ENCODE measurements at regions not wholly inside any gene's neighbourhood (a gene's known extent, or its start where the extent isn't known, plus 50 kb on each side); places are given as distances from the start of the nearest gene placed in this dataset.

DNA sequence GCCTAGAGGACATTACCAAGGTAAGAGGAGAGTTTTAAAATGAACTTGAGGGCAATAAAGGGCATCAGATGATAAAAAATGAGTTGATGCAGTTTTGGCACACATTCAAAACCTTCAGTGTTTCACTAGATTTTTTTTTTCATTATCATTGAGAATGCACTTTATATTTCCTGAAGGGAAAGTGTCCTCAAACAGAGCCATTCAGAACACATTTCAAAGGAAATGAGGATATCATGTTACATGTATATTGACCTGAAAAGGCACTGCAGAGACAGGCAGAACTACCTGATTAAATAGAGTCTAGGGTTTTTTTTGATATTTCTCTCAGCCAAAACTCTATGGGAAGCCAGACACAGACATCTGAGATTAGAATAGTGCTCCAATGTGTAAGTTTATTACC lies 454.0 kb downstream of the NEBL start:
- Histone ChIP-seq H3K79me2 (ENCODE audit: control insufficient read depth, insufficient read depth, low read length) (no peaks in the 10 kb centered on the region), H2AFZ (ENCODE audit: control insufficient read depth, low read length) (no peak overlapping the region), H3K27me3 (ENCODE audit: control insufficient read depth, extremely low read depth, insufficient read depth, low read length) (no peaks in the 10 kb centered on the region), H3K4me3 (ENCODE audit: control insufficient read depth in 2 of 3, extremely low read depth in 1 of 3, insufficient read depth in 2 of 3, low read depth in 1 of 3, low read length in 3 of 3) (no peak overlapping the region), H3K4me2 (ENCODE audit: control insufficient read depth, extremely low read depth, insufficient read depth, low read depth, low read length) (no peak overlapping the region), H3K9ac (ENCODE audit: control insufficient read depth, extremely low read depth, insufficient read depth, low read length) (no peak overlapping the region), H3K9me1 (ENCODE audit: control insufficient read depth, extremely low read depth, insufficient read depth, low read length) (no peaks in the 10 kb centered on the region), H3K9me3 (ENCODE audit: control insufficient read depth, low read depth, low read length) (no peaks in the 10 kb centered on the region), H3K4me1 (ENCODE audit: control insufficient read depth, extremely low read depth, insufficient read depth, low read length) (no peaks in the 10 kb centered on the region), H4K20me1 (ENCODE audit: control insufficient read depth, extremely low read depth, insufficient read depth, low read length) (no peaks in the 10 kb centered on the region), H3K27ac (ENCODE audit: control insufficient read depth, insufficient read depth, low read length) (no peak overlapping the region), H3K36me3 (ENCODE audit: control insufficient read depth in 2 of 2, extremely low read depth in 1 of 2, insufficient read depth in 2 of 2, low read length in 2 of 2) (no peaks in the 10 kb centered on the region)
- TF ChIP-seq EZH2 (IDR thresholded peaks at IDR 0.05; ENCODE audit: low read length), result no peak
- TF ChIP-seq, protein P1, sequence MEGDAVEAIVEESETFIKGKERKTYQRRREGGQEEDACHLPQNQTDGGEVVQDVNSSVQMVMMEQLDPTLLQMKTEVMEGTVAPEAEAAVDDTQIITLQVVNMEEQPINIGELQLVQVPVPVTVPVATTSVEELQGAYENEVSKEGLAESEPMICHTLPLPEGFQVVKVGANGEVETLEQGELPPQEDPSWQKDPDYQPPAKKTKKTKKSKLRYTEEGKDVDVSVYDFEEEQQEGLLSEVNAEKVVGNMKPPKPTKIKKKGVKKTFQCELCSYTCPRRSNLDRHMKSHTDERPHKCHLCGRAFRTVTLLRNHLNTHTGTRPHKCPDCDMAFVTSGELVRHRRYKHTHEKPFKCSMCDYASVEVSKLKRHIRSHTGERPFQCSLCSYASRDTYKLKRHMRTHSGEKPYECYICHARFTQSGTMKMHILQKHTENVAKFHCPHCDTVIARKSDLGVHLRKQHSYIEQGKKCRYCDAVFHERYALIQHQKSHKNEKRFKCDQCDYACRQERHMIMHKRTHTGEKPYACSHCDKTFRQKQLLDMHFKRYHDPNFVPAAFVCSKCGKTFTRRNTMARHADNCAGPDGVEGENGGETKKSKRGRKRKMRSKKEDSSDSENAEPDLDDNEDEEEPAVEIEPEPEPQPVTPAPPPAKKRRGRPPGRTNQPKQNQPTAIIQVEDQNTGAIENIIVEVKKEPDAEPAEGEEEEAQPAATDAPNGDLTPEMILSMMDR (optimal IDR thresholded peaks at IDR 0.05 in 1 of 3, IDR thresholded peaks at IDR 0.05 in 1 of 3, conservative IDR thresholded peaks at IDR 0.05 in 1 of 3; ENCODE audit: extremely low read depth in 1 of 3, insufficient read depth in 2 of 3, low read length in 3 of 3), result no peak
- no peak for DNase-seq (ENCODE audit: low read depth, low spot score)
- FAIRE-seq, result no peak
- dilution Hi-C loops (cut with MboI; ENCODE audit: extremely low pct_ligation_motif_present, low sequenced_read_pairs), result no loop called here

DNA sequence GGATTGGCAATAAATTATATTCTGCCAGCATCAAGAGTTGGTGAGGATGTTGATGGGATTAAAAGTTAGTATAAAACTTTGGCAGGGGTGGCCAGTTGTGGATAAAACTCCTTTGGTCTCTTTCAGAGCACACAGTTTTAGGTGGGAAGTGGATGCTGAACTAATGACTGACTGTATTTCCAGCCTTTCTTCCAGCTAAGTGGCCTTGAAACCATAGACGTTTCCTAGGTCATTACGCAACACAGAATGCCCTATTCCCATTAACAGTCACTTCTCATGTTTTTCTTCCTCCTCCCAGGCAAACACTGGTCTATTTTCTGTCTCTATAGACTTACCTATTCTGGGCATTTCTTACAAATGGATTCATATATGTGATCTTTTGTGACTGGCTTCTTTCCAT lies 467.4 kb downstream of the NEBL start:
- dilution Hi-C loops (cut with MboI; ENCODE audit: extremely low pct_ligation_motif_present, low sequenced_read_pairs), result no loop called here
- no peak for TF ChIP-seq EZH2 (IDR thresholded peaks at IDR 0.05; ENCODE audit: low read length)
- TF ChIP-seq, protein P1 (optimal IDR thresholded peaks at IDR 0.05 in 1 of 3, IDR thresholded peaks at IDR 0.05 in 1 of 3, conservative IDR thresholded peaks at IDR 0.05 in 1 of 3; ENCODE audit: extremely low read depth in 1 of 3, insufficient read depth in 2 of 3, low read length in 3 of 3), result no peak
- Histone ChIP-seq H3K9me1 (ENCODE audit: control insufficient read depth, extremely low read depth, insufficient read depth, low read length) (no peaks in the 10 kb centered on the region), H3K9me3 (ENCODE audit: control insufficient read depth, low read depth, low read length) (no peaks in the 10 kb centered on the region), H3K79me2 (ENCODE audit: control insufficient read depth, insufficient read depth, low read length) (no peaks in the 10 kb centered on the region), H3K4me1 (ENCODE audit: control insufficient read depth, extremely low read depth, insufficient read depth, low read length) (no peaks in the 10 kb centered on the region), H3K4me2 (ENCODE audit: control insufficient read depth, extremely low read depth, insufficient read depth, low read depth, low read length) (no peak overlapping the region), H3K36me3 (ENCODE audit: control insufficient read depth in 2 of 2, extremely low read depth in 1 of 2, insufficient read depth in 2 of 2, low read length in 2 of 2) (no peaks in the 10 kb centered on the region), H3K4me3 (ENCODE audit: control insufficient read depth in 2 of 3, extremely low read depth in 1 of 3, insufficient read depth in 2 of 3, low read depth in 1 of 3, low read length in 3 of 3) (no peak overlapping the region), H3K9ac (ENCODE audit: control insufficient read depth, extremely low read depth, insufficient read depth, low read length) (no peak overlapping the region), H4K20me1 (ENCODE audit: control insufficient read depth, extremely low read depth, insufficient read depth, low read length) (no peaks in the 10 kb centered on the region), H2AFZ (ENCODE audit: control insufficient read depth, low read length) (no peak overlapping the region), H3K27me3 (ENCODE audit: control insufficient read depth, extremely low read depth, insufficient read depth, low read length) (no peaks in the 10 kb centered on the region), H3K27ac (ENCODE audit: control insufficient read depth, insufficient read depth, low read length) (no peak overlapping the region)
- FAIRE-seq (no peak), DNase-seq (ENCODE audit: low read depth, low spot score) (no peak)

Data from keratinocyte (primary cell).